ENCODE measurements at regions not wholly inside any gene's neighbourhood (a gene's known extent, or its start where the extent isn't known, plus 50 kb on each side); places are given as distances from the start of the nearest gene placed in this dataset.

DNA sequence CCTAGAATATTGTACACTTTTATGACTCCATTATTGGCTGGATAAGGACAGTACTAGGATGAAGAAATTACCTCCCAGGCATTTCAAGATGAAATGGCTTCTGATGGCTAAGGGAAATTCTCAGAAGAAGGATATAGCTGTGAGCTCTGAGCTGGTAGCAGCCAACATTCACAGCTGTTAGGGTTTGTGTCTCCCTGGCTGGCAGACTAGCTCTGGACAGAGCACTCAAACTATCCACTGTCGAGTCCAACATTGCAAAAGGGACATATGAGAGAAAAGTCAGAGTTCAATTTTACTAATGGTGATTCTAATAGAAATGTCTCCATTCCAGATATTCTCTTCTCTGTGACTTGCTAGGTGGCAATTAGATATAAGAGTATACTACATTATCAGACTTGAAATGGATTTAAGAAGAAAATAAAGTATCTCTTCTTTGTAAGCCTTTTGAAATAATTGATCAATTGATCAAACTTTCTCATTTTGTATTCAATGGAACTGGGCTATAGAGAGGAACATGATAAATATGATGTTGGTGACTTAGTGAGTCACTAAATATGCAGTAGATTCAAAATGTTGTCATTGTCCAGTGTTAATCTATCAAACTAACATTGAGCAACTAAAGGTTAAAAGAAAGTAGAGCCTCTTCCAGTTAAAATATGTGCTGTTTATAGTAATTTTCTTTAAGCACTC is 1920.3 kb downstream of the SUCLG1 start:
- ChIA-PET POLR2A (ENCODE audit: low non-redundant PET) (no interaction called here), CTCF (no interaction called here)
- H3K27ac ChIP-seq (ENCODE audit: low read depth, low read length, poor library complexity, severe bottlenecking) = no peak overlapping the region
- intact Hi-C loops (cut with micrococcal nuclease; ENCODE audit: unreplicated experiment) = no loop called here
- no peaks in the 10 kb centered on the region for H3K4me1 ChIP-seq (ENCODE audit: insufficient read depth, low read length, poor library complexity, severe bottlenecking)
- no peak for DNase-seq (ENCODE audit: low spot score)
- H3K9me3 ChIP-seq (ENCODE audit: low read depth, low read length, poor library complexity, severe bottlenecking) = peaks cover 18% of the 10 kb centered on the region
- no peaks in the 10 kb centered on the region for H3K27me3 ChIP-seq (replicated peaks; ENCODE audit: insufficient read depth, low read depth, low read length, poor library complexity)
- TF ChIP-seq EZH2 (IDR thresholded peaks at IDR 0.05; ENCODE audit: borderline replicate concordance, low read depth, low read length, poor library complexity, severe bottlenecking) = no peak
- TF ChIP-seq, protein P1, sequence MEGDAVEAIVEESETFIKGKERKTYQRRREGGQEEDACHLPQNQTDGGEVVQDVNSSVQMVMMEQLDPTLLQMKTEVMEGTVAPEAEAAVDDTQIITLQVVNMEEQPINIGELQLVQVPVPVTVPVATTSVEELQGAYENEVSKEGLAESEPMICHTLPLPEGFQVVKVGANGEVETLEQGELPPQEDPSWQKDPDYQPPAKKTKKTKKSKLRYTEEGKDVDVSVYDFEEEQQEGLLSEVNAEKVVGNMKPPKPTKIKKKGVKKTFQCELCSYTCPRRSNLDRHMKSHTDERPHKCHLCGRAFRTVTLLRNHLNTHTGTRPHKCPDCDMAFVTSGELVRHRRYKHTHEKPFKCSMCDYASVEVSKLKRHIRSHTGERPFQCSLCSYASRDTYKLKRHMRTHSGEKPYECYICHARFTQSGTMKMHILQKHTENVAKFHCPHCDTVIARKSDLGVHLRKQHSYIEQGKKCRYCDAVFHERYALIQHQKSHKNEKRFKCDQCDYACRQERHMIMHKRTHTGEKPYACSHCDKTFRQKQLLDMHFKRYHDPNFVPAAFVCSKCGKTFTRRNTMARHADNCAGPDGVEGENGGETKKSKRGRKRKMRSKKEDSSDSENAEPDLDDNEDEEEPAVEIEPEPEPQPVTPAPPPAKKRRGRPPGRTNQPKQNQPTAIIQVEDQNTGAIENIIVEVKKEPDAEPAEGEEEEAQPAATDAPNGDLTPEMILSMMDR (conservative IDR thresholded peaks at IDR 0.05; ENCODE audit: low read depth, low read length) = no peak
- H3K36me3 ChIP-seq (ENCODE audit: insufficient read depth, low read length, poor library complexity, severe bottlenecking) = no peaks in the 10 kb centered on the region
- no peak overlapping the region for H3K4me3 ChIP-seq (ENCODE audit: low read depth, low read length, poor library complexity, severe bottlenecking)
- no TSS peak for BruUV-seq (replicated peaks)

DNA sequence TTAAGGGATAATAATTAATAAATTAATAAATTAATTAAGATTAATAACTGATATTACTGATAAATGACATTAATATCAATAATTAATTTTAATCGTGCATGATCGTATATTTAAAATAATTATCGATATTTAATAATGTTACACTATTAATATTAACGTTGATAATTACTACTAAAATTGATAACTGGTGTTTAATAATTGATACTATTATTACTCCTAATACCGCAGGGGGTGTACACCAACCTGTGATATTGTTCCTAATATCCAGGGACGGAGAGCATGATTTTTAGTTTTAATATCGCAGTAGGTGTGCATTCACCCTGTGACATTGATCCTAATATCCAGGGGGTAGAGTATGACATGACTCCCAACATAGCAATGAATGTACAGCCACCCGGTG is 1930.8 kb downstream of the SUCLG1 start:
- intact Hi-C loops (cut with micrococcal nuclease; ENCODE audit: unreplicated experiment) = no loop called here
- Histone ChIP-seq H3K36me3 (ENCODE audit: insufficient read depth, low read length, poor library complexity, severe bottlenecking) (no peaks in the 10 kb centered on the region), H3K4me3 (ENCODE audit: low read depth, low read length, poor library complexity, severe bottlenecking) (no peak overlapping the region), H3K9me3 (ENCODE audit: low read depth, low read length, poor library complexity, severe bottlenecking) (peaks cover 6% of the 10 kb centered on the region), H3K4me1 (ENCODE audit: insufficient read depth, low read length, poor library complexity, severe bottlenecking) (no peaks in the 10 kb centered on the region), H3K27me3 (replicated peaks; ENCODE audit: insufficient read depth, low read depth, low read length, poor library complexity) (no peaks in the 10 kb centered on the region), H3K27ac (ENCODE audit: low read depth, low read length, poor library complexity, severe bottlenecking) (no peak overlapping the region)
- ChIA-PET POLR2A (ENCODE audit: low non-redundant PET) (no interaction called here), CTCF (no interaction called here)
- no peak for DNase-seq (ENCODE audit: low spot score)
- TF ChIP-seq EZH2 (IDR thresholded peaks at IDR 0.05; ENCODE audit: borderline replicate concordance, low read depth, low read length, poor library complexity, severe bottlenecking) = no peak
- TF ChIP-seq, protein P1 (conservative IDR thresholded peaks at IDR 0.05; ENCODE audit: low read depth, low read length) = no peak
- no TSS peak for BruUV-seq (replicated peaks)

DNA sequence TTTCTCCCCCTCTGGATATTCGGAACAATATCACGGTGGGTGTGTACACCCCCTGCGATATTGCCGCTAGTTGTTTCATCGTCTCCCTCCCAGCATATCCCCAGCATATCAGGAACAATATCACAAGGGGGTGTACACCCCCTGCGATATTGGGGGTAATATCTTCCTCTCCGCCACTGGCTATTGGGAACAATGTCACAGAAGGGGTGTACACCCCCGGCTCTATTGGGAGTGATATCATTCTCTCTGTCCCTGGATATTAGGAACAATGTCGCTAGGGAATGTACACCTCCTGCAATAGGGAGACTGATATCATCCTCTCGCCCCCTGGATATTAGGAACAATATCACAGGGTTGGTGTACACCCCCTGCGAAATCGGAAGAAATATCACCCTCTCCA is 1932.0 kb downstream of the SUCLG1 start:
- no peak overlapping the region for H3K27ac ChIP-seq (ENCODE audit: low read depth, low read length, poor library complexity, severe bottlenecking)
- H3K36me3 ChIP-seq (ENCODE audit: insufficient read depth, low read length, poor library complexity, severe bottlenecking) = no peaks in the 10 kb centered on the region
- ChIA-PET CTCF (no interaction called here), POLR2A (ENCODE audit: low non-redundant PET) (no interaction called here)
- DNase-seq (ENCODE audit: low spot score) = no peak
- peaks cover 6% of the 10 kb centered on the region for H3K9me3 ChIP-seq (ENCODE audit: low read depth, low read length, poor library complexity, severe bottlenecking)
- no peaks in the 10 kb centered on the region for H3K27me3 ChIP-seq (replicated peaks; ENCODE audit: insufficient read depth, low read depth, low read length, poor library complexity)
- H3K4me1 ChIP-seq (ENCODE audit: insufficient read depth, low read length, poor library complexity, severe bottlenecking) = no peaks in the 10 kb centered on the region
- H3K4me3 ChIP-seq (ENCODE audit: low read depth, low read length, poor library complexity, severe bottlenecking) = no peak overlapping the region
- TF ChIP-seq, protein P1 (conservative IDR thresholded peaks at IDR 0.05; ENCODE audit: low read depth, low read length) = no peak
- TF ChIP-seq EZH2 (IDR thresholded peaks at IDR 0.05; ENCODE audit: borderline replicate concordance, low read depth, low read length, poor library complexity, severe bottlenecking) = no peak
- intact Hi-C loops (cut with micrococcal nuclease; ENCODE audit: unreplicated experiment) = no loop called here
- no TSS peak for BruUV-seq (replicated peaks)

Measured in A673 (cell line).